ENCODE measurements at regions not wholly inside any gene's neighbourhood (a gene's known extent, or its start where the extent isn't known, plus 50 kb on each side); places are given as distances from the start of the nearest gene placed in this dataset.

DNA sequence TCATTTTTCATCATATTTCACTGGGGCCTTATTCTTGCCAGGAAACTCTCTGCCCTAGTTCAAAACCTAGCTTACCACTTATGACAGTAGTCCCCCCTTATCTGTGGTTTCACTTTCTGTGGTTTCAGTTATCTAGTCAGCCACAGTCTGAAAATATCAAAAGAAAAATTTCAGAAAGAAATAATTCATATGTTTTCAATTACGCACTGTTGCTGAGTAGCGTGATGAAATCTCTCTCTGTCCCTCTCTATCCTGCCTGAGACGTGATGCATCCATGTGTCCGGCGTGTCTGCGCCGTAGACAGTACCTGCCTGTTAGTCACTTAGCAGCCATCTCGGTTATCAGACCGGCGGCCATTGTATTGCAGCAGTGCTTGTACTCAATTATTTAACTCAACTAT is 369.9 kb upstream of the MCTP2 start:
- no peak overlapping the region for H3K56ac ChIP-seq (ENCODE audit: extremely low read depth, insufficient read depth, low read length)
- no peak overlapping the region for H4K5ac ChIP-seq (ENCODE audit: low read depth, low read length)
- H3K23ac ChIP-seq (ENCODE audit: low read depth, low read length) = no peak overlapping the region
- no peak overlapping the region for H3K14ac ChIP-seq (replicated peaks; ENCODE audit: low read depth, low read length)
- H2BK5ac ChIP-seq (ENCODE audit: low read depth, low read length, poor library complexity, severe bottlenecking) = no peak overlapping the region
- no peaks in the 10 kb centered on the region for H3K79me1 ChIP-seq (ENCODE audit: low read depth in 1 of 2, low read length in 2 of 2)
- H4K91ac ChIP-seq (ENCODE audit: insufficient read depth, low read depth, low read length) = no peak overlapping the region
- H2BK120ac ChIP-seq (ENCODE audit: low read depth, low read length) = no peak overlapping the region
- in situ Hi-C loops (cut with MboI; ENCODE audit: low sequenced_read_pairs) = no loop called here
- H2AK9ac ChIP-seq (replicated peaks; ENCODE audit: low read depth, low read length, poor library complexity) = no peak overlapping the region
- DNase-seq = no peak
- ATAC-seq (ENCODE audit: low read depth) = no peak
- no peak overlapping the region for H2AK5ac ChIP-seq (ENCODE audit: low read depth, low read length)
- CTCF ChIA-PET = no interaction called here
- H3K4ac ChIP-seq (ENCODE audit: low read depth, low read length) = no peak overlapping the region
- no peak for TF ChIP-seq POLR2A (IDR thresholded peaks at IDR 0.05; ENCODE audit: low read depth, low read length)
- no peak for TF ChIP-seq MAFK (IDR thresholded peaks at IDR 0.05; ENCODE audit: low read depth, low read length)
- TF ChIP-seq, protein P1, sequence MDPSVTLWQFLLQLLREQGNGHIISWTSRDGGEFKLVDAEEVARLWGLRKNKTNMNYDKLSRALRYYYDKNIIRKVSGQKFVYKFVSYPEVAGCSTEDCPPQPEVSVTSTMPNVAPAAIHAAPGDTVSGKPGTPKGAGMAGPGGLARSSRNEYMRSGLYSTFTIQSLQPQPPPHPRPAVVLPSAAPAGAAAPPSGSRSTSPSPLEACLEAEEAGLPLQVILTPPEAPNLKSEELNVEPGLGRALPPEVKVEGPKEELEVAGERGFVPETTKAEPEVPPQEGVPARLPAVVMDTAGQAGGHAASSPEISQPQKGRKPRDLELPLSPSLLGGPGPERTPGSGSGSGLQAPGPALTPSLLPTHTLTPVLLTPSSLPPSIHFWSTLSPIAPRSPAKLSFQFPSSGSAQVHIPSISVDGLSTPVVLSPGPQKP (IDR thresholded peaks at IDR 0.05; ENCODE audit: borderline replicate concordance, low read depth, low read length) = no peak
- no peak for TF ChIP-seq MXI1 (IDR thresholded peaks at IDR 0.05; ENCODE audit: borderline replicate concordance, low read depth, low read length)
- TF ChIP-seq, protein P2, sequence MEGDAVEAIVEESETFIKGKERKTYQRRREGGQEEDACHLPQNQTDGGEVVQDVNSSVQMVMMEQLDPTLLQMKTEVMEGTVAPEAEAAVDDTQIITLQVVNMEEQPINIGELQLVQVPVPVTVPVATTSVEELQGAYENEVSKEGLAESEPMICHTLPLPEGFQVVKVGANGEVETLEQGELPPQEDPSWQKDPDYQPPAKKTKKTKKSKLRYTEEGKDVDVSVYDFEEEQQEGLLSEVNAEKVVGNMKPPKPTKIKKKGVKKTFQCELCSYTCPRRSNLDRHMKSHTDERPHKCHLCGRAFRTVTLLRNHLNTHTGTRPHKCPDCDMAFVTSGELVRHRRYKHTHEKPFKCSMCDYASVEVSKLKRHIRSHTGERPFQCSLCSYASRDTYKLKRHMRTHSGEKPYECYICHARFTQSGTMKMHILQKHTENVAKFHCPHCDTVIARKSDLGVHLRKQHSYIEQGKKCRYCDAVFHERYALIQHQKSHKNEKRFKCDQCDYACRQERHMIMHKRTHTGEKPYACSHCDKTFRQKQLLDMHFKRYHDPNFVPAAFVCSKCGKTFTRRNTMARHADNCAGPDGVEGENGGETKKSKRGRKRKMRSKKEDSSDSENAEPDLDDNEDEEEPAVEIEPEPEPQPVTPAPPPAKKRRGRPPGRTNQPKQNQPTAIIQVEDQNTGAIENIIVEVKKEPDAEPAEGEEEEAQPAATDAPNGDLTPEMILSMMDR (conservative IDR thresholded peaks at IDR 0.05; ENCODE audit: low read depth, low read length) = no peak
- TF ChIP-seq RAD21 (IDR thresholded peaks at IDR 0.05; ENCODE audit: low read length) = no peak
- TF ChIP-seq FOS (IDR thresholded peaks at IDR 0.05; ENCODE audit: low read depth, low read length) = no peak
- no peak for TF ChIP-seq SMC3 (IDR thresholded peaks at IDR 0.05; ENCODE audit: low read depth, low read length)
- no peak for TF ChIP-seq BHLHE40 (IDR thresholded peaks at IDR 0.05; ENCODE audit: low read depth, low read length)
- TF ChIP-seq RCOR1 (IDR thresholded peaks at IDR 0.05; ENCODE audit: insufficient replicate concordance, low read length) = no peak
- TF ChIP-seq CEBPB (IDR thresholded peaks at IDR 0.05; ENCODE audit: low read depth, low read length) = no peak
- no peak for TF ChIP-seq MAZ (IDR thresholded peaks at IDR 0.05; ENCODE audit: borderline replicate concordance, low read depth, low read length)
- H3K9me1 ChIP-seq (ENCODE audit: insufficient read depth, low read length) = no peaks in the 10 kb centered on the region
- no peak overlapping the region for H3K27ac ChIP-seq (ENCODE audit: insufficient read depth, low read length)
- no peaks in the 10 kb centered on the region for H3K36me3 ChIP-seq (ENCODE audit: control insufficient read depth, insufficient read depth, low read length)
- no peak overlapping the region for H3K4me3 ChIP-seq (ENCODE audit: insufficient read depth, low read depth, low read length)
- no peak overlapping the region for H2BK20ac ChIP-seq (ENCODE audit: low read depth, low read length)
- H4K8ac ChIP-seq (ENCODE audit: low read depth in 2 of 2, low read length in 2 of 2) = no peak overlapping the region
- no peaks in the 10 kb centered on the region for H4K20me1 ChIP-seq (ENCODE audit: insufficient read depth, low read length)
- no peak overlapping the region for H3K18ac ChIP-seq (ENCODE audit: low read depth, low read length)
- peaks cover 15% of the 10 kb centered on the region for H3K9me3 ChIP-seq (ENCODE audit: control insufficient read depth, insufficient read depth, low read length)
- no peak overlapping the region for H2BK15ac ChIP-seq (ENCODE audit: low read depth, low read length)
- no CpG with 5 or more reads among the region's 10 CpGs for WGBS, 2 experiments (ENCODE audit: extremely low coverage in 2 of 2, insufficient read length in 1 of 2)
- BruUV-seq (replicated peaks) = no TSS peak
- POLR2A ChIA-PET (ENCODE audit: unreplicated experiment) = no interaction called here
- H2AFZ ChIP-seq (replicated peaks; ENCODE audit: low read length, poor library complexity) = no peak overlapping the region
- no peak overlapping the region for H3K4me2 ChIP-seq (ENCODE audit: low read depth, low read length)
- no peak overlapping the region for H3K9ac ChIP-seq (ENCODE audit: low read depth, low read length)
- no peaks in the 10 kb centered on the region for H3K4me1 ChIP-seq (ENCODE audit: control insufficient read depth, insufficient read depth, low read length)
- dilution Hi-C loops (cut with HindIII; ENCODE audit: low sequenced_read_pairs, unreplicated experiment) = no loop called here
- no peaks in the 10 kb centered on the region for H3K27me3 ChIP-seq (ENCODE audit: control insufficient read depth, insufficient read depth, low read length)
- intact Hi-C loops (cut with micrococcal nuclease) = no loop called here
